WTC11 (cell line): ENCODE measurements at regions not wholly inside any gene's neighbourhood (a gene's known extent, or its start where the extent isn't known, plus 50 kb on each side); places are given as distances from the start of the nearest gene placed in this dataset.
"Not testable (repeated sequence)": the region's sequence is repeated elsewhere in the genome, so short reads cannot be mapped to it uniquely, and the experiment has no call there.

Source experiments
- ATAC-seq: fragments of 200-7000 bp; cut with Tn5 transposase; 2 replicates; pipeline ENCODE4 v1.10.0; 2021; ENCODE audit warnings: mild to moderate bottlenecking, moderate library complexity
- CTCF ChIA-PET: fragments of 300-600 bp; sonication (Branson Sonifier 250); formaldehyde crosslinking; loops from one replicate; lab custom pipeline; 2021; ENCODE audit warnings: antibody characterized with exemption; lab: Charles Lee
- POLR2A ChIA-PET: fragments of 350-600 bp; sonication (Branson Sonifier 250); formaldehyde crosslinking; loops from one replicate; lab custom pipeline; 2021; ENCODE audit warnings: antibody characterized with exemption; lab: Charles Lee
- DNase-seq: peaks from one replicate; pipeline ENCODE4 v3.0.0; 2021; ENCODE audit warnings: low spot score
- H3K27ac Mint-ChIP-seq: 2 replicates; pipeline ENCODE4 v1.8.0; 2021; ENCODE audit warnings: mixed read lengths
- H3K27me3 Mint-ChIP-seq: 2 replicates; pipeline ENCODE4 v1.8.0; 2021; ENCODE audit warnings: low read depth, mild to moderate bottlenecking, moderate library complexity, mixed read lengths
- H3K36me3 Mint-ChIP-seq: 2 replicates; pipeline ENCODE4 v1.8.0; 2021; ENCODE audit warnings: mixed read lengths
- H3K4me1 Mint-ChIP-seq: 2 replicates; pipeline ENCODE4 v1.8.0; 2022; ENCODE audit warnings: mixed read lengths
- H3K4me3 Mint-ChIP-seq: 2 replicates; pipeline ENCODE4 v1.8.0; 2021; ENCODE audit warnings: mild to moderate bottlenecking, moderate library complexity, mixed read lengths
- H3K9me3 Mint-ChIP-seq: 2 replicates; pipeline ENCODE4 v1.8.0; 2021; ENCODE audit warnings: mixed read lengths
- ATF1 ChIP-seq: sonication (generic); formaldehyde crosslinking; IDR thresholded peaks from 2 replicates; pipeline ENCODE4 v1.8.1; 2023; ENCODE audit warnings: mild to moderate bottlenecking, moderate library complexity, missing genetic modification reagents
- ATF2 ChIP-seq: sonication (generic); formaldehyde crosslinking; IDR thresholded peaks from 2 replicates; pipeline ENCODE4 v1.8.1; 2022; ENCODE audit warnings: low read depth, missing genetic modification reagents, borderline replicate concordance
- CBFB ChIP-seq: sonication (generic); formaldehyde crosslinking; IDR thresholded peaks from 2 replicates; pipeline ENCODE4 v1.8.1; 2022; ENCODE audit warnings: mild to moderate bottlenecking, low read depth, missing genetic modification reagents
- FOXJ3 ChIP-seq: sonication (generic); formaldehyde crosslinking; IDR thresholded peaks from 2 replicates; pipeline ENCODE4 v1.9.0; 2021; ENCODE audit warnings: missing genetic modification reagents, mild to moderate bottlenecking, borderline replicate concordance
- GRHL2 ChIP-seq: fragments of 250-450 bp; sonication (Bioruptor Pico); IDR thresholded peaks from 2 replicates; pipeline ENCODE4 v1.8.0; 2022; ENCODE audit warnings: mild to moderate bottlenecking, moderate library complexity; ENCODE audit not compliant: insufficient replicate concordance, severe bottlenecking
- HMGA2 ChIP-seq: fragments of 250-450 bp; sonication (Bioruptor Pico); IDR thresholded peaks from 2 replicates; pipeline ENCODE4 v1.4.0; 2021; ENCODE audit warnings: mild to moderate bottlenecking, moderate library complexity
- NFATC4 ChIP-seq: fragments of 250-450 bp; sonication (Bioruptor Pico); IDR thresholded peaks from 2 replicates; pipeline ENCODE4 v1.9.0; 2021; ENCODE audit warnings: mild to moderate bottlenecking
- PREB ChIP-seq: sonication (generic); formaldehyde crosslinking; IDR thresholded peaks from 2 replicates; pipeline ENCODE4 v1.8.1; 2022; ENCODE audit warnings: mild to moderate bottlenecking, missing genetic modification reagents, moderate library complexity, borderline replicate concordance
- PRRX2 ChIP-seq: fragments of 250-450 bp; sonication (Bioruptor Pico); IDR thresholded peaks from 2 replicates; pipeline ENCODE4 v1.8.0; 2021; ENCODE audit warnings: mild to moderate bottlenecking
- SOX15 ChIP-seq: fragments of 250-450 bp; sonication (Bioruptor Pico); IDR thresholded peaks from 2 replicates; pipeline ENCODE4 v1.9.0; 2021; ENCODE audit warnings: mild to moderate bottlenecking
- TEAD1 ChIP-seq: sonication (generic); formaldehyde crosslinking; IDR thresholded peaks from 2 replicates; pipeline ENCODE4 v1.8.0; 2022; ENCODE audit warnings: mild to moderate bottlenecking, missing genetic modification reagents
- ZNF317 ChIP-seq: sonication (generic); formaldehyde crosslinking; IDR thresholded peaks from 2 replicates; pipeline ENCODE4 v1.8.1; 2023; ENCODE audit warnings: low read depth, mild to moderate bottlenecking, moderate library complexity, missing genetic modification reagents, borderline replicate concordance
- TF ChIP-seq, protein P1 (sequence below): sonication (generic); formaldehyde crosslinking; IDR thresholded peaks from 2 replicates; pipeline ENCODE4 v1.8.0; 2023; ENCODE audit warnings: missing genetic modification reagents
- TF ChIP-seq, protein P2 (sequence below): sonication (generic); formaldehyde crosslinking; IDR thresholded peaks from 2 replicates; pipeline ENCODE4 v1.8.1; 2022; ENCODE audit warnings: mild to moderate bottlenecking, moderate library complexity, missing genetic modification reagents
- TF ChIP-seq, protein P3 (sequence below): fragments of 250-450 bp; sonication (Bioruptor Pico); IDR thresholded peaks from 2 replicates; pipeline ENCODE4 v1.9.0; 2021; ENCODE audit warnings: moderate library complexity, mild to moderate bottlenecking, inconsistent platforms, borderline replicate concordance
- TF ChIP-seq, protein P4 (sequence below): sonication (generic); formaldehyde crosslinking; conservative IDR thresholded peaks from 2 replicates; pipeline ENCODE4 v1.8.1; 2022; ENCODE audit warnings: mild to moderate bottlenecking, missing genetic modification reagents

- TF ChIP-seq, protein P1, sequence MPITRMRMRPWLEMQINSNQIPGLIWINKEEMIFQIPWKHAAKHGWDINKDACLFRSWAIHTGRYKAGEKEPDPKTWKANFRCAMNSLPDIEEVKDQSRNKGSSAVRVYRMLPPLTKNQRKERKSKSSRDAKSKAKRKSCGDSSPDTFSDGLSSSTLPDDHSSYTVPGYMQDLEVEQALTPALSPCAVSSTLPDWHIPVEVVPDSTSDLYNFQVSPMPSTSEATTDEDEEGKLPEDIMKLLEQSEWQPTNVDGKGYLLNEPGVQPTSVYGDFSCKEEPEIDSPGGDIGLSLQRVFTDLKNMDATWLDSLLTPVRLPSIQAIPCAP (CRISPR knock-in tag): no peak
- TF ChIP-seq, protein P2, sequence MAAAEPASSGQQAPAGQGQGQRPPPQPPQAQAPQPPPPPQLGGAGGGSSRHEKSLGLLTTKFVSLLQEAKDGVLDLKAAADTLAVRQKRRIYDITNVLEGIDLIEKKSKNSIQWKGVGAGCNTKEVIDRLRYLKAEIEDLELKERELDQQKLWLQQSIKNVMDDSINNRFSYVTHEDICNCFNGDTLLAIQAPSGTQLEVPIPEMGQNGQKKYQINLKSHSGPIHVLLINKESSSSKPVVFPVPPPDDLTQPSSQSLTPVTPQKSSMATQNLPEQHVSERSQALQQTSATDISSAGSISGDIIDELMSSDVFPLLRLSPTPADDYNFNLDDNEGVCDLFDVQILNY (CRISPR knock-in tag): no peak
- TF ChIP-seq, protein P3, sequence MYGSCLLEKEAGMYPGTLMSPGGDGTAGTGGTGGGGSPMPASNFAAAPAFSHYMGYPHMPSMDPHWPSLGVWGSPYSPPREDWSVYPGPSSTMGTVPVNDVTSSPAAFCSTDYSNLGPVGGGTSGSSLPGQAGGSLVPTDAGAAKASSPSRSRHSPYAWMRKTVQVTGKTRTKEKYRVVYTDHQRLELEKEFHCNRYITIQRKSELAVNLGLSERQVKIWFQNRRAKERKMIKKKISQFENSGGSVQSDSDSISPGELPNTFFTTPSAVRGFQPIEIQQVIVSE (CRISPR knock-in tag): no peak
- TF ChIP-seq, all 79 proteins: peak for 0
Measured at GRCh38 chr4:158032733-158033415, 140.0 kb downstream of the GASK1B start (continued).

GRCh38 chr4:158028381-158028780 is 144.4 kb downstream of the GASK1B start:
- Mint-ChIP-seq H3K9me3 (peaks cover 30% of the 10 kb centered on the region), H3K36me3 (peaks cover 13% of the 10 kb centered on the region)
- DNase-seq, ATAC-seq, CTCF ChIA-PET, H3K27me3 Mint-ChIP-seq, H3K4me1 Mint-ChIP-seq, H3K4me3 Mint-ChIP-seq, POLR2A ChIA-PET, H3K27ac Mint-ChIP-seq: not testable (repeated sequence)

DNA sequence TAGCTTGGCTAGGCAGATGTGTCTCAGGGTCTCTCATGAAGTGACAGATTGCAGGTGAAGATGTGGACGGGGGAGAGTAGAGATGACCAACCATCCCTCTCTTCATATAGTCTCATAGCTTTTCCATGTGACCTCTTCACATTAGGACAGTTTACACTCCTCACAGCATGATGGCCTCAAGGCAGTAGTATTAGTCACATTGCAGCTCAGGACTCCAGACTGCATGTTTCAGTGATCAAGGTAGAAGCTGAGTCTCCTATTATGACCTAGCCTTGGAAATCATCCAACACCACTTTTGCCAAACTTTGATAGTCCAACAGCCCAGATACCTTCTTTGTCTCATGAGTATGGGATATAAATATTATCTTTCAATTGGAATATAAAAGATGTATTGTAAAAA is 147.7 kb downstream of the GASK1B start:
- CTCF ChIA-PET: no interaction called here
- no peak for ATAC-seq
- Mint-ChIP-seq H3K4me3 (no peak overlapping the region), H3K27me3 (no peaks in the 10 kb centered on the region), H3K27ac (no peak overlapping the region), H3K9me3 (peaks cover 30% of the 10 kb centered on the region), H3K36me3 (peaks cover 13% of the 10 kb centered on the region), H3K4me1 (peaks cover 7% of the 10 kb centered on the region)
- no peak for TF ChIP-seq TEAD1
- no peak for DNase-seq
- POLR2A ChIA-PET: no interaction called here

DNA sequence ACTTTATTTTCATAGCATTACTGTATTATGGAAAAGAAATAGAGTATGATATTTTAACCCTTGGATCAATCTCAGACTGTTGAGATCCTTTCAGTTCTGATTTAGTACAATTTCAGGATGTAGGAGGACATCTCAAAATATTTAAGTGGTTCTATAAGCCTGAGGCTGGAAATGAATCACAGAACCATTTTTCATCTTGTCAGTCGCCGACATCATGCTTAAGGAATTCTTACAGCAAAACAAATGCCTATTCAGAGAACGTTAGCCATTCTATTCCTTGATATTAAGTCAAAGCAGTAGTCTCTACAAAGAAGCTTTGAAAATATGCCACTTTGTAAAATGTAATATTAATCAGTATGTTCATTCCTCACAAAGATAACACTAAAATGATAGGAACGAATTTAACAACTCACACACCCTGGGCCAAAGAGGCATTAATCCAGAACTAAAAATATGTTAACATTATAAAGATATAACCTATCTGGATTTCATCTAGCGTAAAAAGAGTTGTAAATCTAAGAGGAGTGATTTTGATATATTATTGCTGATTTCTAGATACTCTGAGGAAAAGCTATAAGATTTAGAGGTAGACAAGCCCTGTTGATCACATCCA is 152.0 kb downstream of the GASK1B start:
- H3K4me3 Mint-ChIP-seq: no peak overlapping the region
- ChIA-PET CTCF (no interaction called here), POLR2A (no interaction called here)
- H3K36me3 Mint-ChIP-seq: no peaks in the 10 kb centered on the region
- no peak overlapping the region for H3K27ac Mint-ChIP-seq
- no peak for TF ChIP-seq ZNF317 (CRISPR knock-in tag)
- no peak for TF ChIP-seq GRHL2 (CRISPR knock-in tag)
- TF ChIP-seq FOXJ3 (CRISPR knock-in tag): no peak
- no peak for TF ChIP-seq CBFB
- TF ChIP-seq NFATC4 (CRISPR knock-in tag): no peak
- TF ChIP-seq ATF2: no peak
- TF ChIP-seq PRRX2 (CRISPR knock-in tag): no peak
- TF ChIP-seq, protein P4, sequence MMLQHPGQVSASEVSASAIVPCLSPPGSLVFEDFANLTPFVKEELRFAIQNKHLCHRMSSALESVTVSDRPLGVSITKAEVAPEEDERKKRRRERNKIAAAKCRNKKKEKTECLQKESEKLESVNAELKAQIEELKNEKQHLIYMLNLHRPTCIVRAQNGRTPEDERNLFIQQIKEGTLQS (CRISPR knock-in tag): no peak
- no peak for TF ChIP-seq PREB
- TF ChIP-seq HMGA2 (CRISPR knock-in tag): no peak
- TF ChIP-seq ATF1: no peak
- TF ChIP-seq SOX15 (CRISPR knock-in tag): no peak
- TF ChIP-seq, protein P1 (CRISPR knock-in tag): no peak
- no peaks in the 10 kb centered on the region for H3K27me3 Mint-ChIP-seq
- H3K9me3 Mint-ChIP-seq: no peaks in the 10 kb centered on the region
- no peak for DNase-seq
- no peak for ATAC-seq
- peaks cover 8% of the 10 kb centered on the region for H3K4me1 Mint-ChIP-seq
